Mammary epithelial cell (primary cell): ENCODE measurements at regions not wholly inside any gene's neighbourhood (a gene's known extent, or its start where the extent isn't known, plus 50 kb on each side); places are given as distances from the start of the nearest gene placed in this dataset.
"Not testable (repeated sequence)": the region's sequence is repeated elsewhere in the genome, so short reads cannot be mapped to it uniquely, and the experiment has no call there.

Source experiments
- EZH2 ChIP-seq: IDR thresholded peaks from 2 replicates; pipeline ENCODE4 v1.6.1; 2012; ENCODE audit warnings: low read length, inconsistent platforms, borderline replicate concordance
- TF ChIP-seq, protein P1 (sequence below), 2 donors: IDR thresholded peaks in 1 of 2; conservative IDR thresholded peaks in 1 of 2; 2 replicates each; pipeline ENCODE4 v1.5.1; 2011 to 2012; ENCODE audit warnings: inconsistent platforms in 2 of 2, low read length in 2 of 2, mild to moderate bottlenecking in 2 of 2, control low read depth in 1 of 2, low read depth in 1 of 2; ENCODE audit not compliant: insufficient read depth in 1 of 2; ENCODE audit errors: extremely low read depth in 1 of 2

- TF ChIP-seq, protein P1, sequence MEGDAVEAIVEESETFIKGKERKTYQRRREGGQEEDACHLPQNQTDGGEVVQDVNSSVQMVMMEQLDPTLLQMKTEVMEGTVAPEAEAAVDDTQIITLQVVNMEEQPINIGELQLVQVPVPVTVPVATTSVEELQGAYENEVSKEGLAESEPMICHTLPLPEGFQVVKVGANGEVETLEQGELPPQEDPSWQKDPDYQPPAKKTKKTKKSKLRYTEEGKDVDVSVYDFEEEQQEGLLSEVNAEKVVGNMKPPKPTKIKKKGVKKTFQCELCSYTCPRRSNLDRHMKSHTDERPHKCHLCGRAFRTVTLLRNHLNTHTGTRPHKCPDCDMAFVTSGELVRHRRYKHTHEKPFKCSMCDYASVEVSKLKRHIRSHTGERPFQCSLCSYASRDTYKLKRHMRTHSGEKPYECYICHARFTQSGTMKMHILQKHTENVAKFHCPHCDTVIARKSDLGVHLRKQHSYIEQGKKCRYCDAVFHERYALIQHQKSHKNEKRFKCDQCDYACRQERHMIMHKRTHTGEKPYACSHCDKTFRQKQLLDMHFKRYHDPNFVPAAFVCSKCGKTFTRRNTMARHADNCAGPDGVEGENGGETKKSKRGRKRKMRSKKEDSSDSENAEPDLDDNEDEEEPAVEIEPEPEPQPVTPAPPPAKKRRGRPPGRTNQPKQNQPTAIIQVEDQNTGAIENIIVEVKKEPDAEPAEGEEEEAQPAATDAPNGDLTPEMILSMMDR (conservative IDR thresholded peaks at IDR 0.05 in 1 of 2, IDR thresholded peaks at IDR 0.05 in 1 of 2; ENCODE audit: extremely low read depth in 1 of 2, insufficient read depth in 1 of 2, low read depth in 1 of 2, low read length in 2 of 2), result not testable (repeated sequence)
- not testable (repeated sequence) for TF ChIP-seq EZH2
These were observed 211.4 kb upstream of the TUT7 start for GRCh38 chr9:86565603-86566002.
